HG03571 (cell line): ENCODE measurements at regions not wholly inside any gene's neighbourhood (a gene's known extent, or its start where the extent isn't known, plus 50 kb on each side); places are given as distances from the start of the nearest gene placed in this dataset.
"Not testable (repeated sequence)": the region's sequence is repeated elsewhere in the genome, so short reads cannot be mapped to it uniquely, and the experiment has no call there.

ENCODE experiments used
- ATAC-seq: cut with Tn5 transposase; IDR thresholded peaks from one replicate; pipeline ENCODE4 v1.9.1; 2021; ENCODE audit not compliant: unreplicated experiment

GRCh38 chrY:7681426-7681825, 769.9 kb upstream of the AMELY start:
- no peak for ATAC-seq

- ATAC-seq = no peak
These were observed 762.9 kb upstream of the AMELY start for GRCh38 chrY:7674465-7674864.

- no peak for ATAC-seq
These were observed 761.2 kb upstream of the AMELY start for GRCh38 chrY:7672796-7673195.

GRCh38 chrY:7663261-7663660, 751.7 kb upstream of the AMELY start:
- no peak for ATAC-seq

GRCh38 chrY:7659047-7659446, 747.5 kb upstream of the AMELY start:
- no peak for ATAC-seq

GRCh38 chrY:7656596-7656995, 745.0 kb upstream of the AMELY start:
- ATAC-seq = no peak

- ATAC-seq = no peak
These were observed 743.4 kb upstream of the AMELY start for GRCh38 chrY:7654985-7655384.

- ATAC-seq = not testable (repeated sequence)
These were observed 738.3 kb upstream of the AMELY start for GRCh38 chrY:7649866-7650265.
